ENCODE measurements at regions not wholly inside any gene's neighbourhood (a gene's known extent, or its start where the extent isn't known, plus 50 kb on each side); places are given as distances from the start of the nearest gene placed in this dataset.
"Not testable (repeated sequence)": the region's sequence is repeated elsewhere in the genome, so short reads cannot be mapped to it uniquely, and the experiment has no call there.

DNA sequence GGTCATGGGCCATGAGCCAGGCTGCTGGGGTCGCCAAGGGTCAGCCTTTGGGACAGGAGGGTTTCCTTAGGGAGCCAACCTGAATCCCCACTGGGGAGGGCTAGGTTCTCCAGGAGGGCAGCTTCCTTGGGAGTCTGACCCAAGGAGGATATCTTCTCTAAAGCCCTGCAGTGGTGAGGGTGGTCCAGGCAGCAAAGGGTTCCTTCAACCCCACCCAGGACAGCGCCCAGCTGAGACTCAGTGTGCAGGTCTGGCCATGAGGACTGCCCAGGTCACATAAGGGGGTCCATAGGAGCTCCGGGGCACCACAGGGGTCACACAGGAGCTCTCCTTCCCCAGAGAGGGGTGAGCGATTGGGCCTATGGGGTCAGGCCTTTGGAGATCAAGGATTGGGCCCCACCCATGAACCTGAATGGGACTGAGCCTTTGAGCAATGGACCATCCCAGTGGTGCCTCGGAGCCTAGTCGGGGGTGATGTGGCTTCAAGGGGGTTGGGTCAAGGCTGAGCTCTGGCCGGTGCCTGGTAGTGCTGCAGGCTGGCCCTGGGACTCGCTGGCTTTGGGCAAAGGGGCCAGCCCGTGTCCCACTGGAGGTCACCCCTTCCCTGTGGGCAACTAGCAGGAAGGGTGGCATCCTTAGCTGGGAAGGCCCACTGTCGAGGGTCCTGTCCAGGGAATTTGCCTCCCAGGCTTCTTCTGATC, 216.5 kb downstream of the SNRPN start:
- DNase-seq, result no peak

DNA sequence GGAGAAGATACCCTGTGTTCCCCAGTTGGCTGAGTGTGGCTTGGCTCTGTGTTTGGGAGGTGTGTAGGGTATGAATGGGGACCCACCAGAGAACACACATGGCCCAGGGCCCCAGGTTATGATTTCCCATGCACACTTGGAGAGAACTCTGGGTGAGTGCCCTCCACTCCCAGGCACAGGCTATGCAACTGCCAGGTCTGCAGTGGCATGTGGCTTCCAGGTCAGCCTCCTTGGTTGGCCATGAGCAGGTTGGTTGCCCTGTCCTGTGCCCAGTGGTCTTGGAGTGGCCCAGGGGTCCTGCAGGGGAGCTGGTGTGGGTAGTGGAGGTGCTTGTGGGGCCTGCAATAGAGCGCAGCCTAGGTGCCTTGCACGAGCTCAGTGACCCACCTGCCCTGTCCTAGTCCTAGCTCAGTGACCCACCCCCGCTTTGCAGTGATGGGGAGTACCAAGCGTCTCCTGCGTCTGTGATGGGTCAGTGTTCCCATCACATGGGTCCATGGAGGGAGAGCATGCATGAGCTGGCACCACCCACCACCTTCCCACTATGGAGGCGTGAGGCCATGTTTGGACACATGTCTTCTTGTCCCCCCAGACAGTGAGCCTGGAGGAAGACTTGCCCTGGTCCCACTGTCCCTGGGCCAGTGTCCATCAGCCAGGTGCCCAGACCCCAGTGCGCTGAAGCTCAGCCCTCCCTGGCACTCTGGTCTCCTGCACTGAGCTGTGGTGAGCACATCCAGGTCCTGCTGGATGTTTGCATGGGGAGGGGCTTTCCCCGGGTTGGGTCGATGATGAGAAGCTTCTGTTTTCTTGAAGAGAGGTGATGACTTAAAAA, 217.3 kb downstream of the SNRPN start:
- no peak for DNase-seq

DNA sequence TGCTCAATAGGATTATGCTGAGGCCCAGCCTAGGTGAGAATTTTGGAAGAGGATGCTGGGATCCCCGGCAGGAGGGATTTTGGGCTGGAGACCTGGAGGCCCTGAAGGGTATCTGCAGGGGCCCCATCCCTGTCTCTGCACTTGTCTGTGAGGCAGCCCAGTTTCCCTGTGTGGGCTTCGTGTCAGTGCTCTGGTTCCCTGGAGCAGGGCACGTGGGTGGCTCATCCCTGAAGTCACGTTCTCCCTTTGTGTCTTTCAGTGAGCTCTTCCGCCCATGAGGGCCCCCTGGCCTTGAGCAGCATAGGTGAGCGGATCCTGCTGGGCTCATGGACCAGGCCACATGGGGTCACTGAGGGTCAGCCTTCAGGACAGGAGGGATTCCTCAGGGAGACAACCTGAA, 217.9 kb downstream of the SNRPN start:
- DNase-seq, result no peak

DNA sequence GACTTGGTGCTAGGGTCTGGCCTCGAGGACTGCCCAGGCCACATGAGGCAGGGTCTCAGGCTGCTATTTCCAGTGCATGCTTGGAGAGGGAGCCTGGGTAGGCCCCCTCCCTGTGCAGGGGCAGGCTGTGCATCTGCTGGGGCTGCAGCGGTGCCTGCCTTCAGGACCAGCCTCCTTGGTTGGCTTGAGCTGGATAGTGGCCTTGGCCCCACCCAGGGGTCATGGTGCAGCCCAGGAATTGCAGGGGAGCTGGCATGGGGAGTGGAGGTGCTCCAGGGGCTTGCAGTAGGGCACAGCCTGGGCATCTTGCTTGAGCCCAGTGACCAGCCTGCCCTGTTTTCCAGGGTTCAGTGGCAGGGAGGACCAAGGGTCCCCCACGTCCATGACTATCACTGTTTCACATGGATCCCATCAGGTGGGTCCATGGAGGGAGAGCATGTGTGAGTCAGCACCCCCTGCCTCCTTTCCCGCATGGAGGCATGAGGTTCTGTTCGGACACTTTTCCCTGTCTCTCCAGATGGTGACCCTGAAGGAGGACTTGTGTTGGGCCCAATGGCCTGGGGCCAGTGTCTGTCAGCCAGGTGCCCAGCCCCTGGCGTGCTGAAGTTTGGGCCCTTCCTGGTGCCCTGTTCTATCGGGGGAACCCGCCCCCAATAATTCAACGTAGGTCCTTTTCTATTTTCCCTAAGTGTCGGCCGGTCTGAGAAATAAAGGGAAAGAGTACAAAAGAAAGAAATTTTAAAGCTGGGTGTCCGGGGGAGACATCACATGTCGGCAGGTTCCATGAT, 218.6 kb downstream of the SNRPN start:
- DNase-seq, result no peak

DNA sequence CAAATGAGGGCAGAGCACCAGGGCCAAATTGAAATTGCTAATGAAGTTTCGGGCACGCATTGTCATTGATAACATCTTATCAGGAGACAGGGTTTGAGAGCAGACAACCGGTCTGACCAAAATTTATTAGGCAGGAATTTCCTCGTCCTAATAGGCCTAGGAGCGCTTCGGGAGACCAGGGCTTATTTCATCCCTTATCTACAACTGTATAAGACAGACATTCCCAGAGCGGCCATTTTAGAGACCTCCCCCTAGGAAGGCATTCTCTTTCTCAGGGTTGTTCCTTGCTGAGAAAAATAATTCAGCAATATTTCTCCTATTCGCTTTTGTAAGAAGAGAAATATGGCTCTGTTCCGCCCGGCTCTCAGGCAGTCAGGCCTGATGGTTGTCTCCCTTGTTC, 219.4 kb downstream of the SNRPN start:
- DNase-seq, result not testable (repeated sequence)

DNA sequence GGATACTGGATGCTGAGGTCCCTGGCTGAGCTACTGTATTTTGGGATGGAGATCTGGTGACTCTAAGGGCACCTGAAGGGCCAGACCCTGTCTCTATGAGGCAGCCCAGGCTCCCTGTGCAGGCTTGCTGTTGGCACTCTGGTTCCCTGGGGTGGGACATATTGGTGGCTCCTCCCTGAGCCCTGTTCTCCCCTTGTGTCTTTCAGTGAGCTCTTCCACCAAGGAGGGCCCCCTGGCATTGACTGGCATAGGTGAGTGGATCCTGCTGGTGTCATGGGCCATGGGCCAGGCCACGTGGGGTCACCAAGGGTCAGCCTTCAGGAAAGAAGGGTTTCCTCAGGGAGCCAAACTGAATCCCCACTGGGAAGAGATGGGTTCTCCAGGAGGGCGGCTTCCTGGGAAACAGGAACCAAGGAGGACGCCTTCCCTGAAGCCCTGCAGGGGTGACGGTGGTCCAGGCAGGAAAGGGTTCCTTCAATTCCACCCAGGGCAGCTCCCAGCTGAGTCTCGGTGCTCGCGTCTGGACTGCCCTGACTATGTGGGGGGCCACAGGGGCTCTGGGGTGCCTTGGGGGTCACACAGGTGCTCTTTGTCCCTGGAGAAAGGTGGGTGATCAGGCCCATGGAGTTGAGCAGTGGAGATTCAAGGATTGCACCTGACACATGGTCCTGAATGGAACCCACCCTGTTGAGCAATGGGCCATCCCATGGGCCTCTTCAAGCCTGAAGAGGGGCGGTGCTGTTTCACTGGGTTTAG, 220.4 kb downstream of the SNRPN start:
- DNase-seq, result no peak

DNA sequence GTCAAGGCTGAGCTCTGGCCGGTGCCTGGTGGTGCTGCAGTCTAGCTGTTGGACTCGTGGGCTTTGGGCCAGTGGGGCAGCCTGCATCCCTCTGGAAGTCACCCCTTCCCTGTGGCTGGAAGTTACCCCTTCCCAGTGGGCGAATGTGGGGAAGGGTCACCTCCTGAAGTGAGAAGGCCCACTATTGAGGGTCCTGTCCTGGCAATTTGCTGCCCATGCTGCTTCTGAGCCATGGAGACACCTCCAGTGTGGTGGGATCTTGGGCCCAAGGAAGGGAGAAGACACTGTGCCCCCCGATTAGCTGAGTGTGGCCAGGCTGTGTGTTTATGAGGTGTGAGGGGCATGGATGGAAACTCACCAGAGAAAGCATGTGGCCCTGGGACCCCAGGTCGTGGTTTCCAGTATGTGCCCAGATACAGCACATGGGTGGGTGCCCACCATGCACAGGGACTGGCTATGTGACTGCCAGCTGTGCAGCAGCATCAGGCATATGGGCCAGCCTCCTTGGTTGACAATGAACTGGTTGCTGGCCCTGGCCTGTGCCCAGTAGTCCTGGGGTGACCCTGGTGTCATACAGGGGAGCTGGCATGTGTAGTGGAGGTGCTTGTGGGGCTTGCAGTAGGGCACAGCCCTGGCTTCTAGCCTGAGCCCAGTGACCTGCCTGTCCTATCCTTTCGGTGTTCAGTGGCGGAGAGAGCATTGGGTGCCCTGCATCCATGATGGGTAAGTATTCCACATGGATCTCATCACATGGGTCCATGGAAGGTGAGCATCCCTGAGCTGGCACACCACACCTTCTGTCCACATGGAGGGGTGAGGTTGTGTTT, 221.2 kb downstream of the SNRPN start:
- DNase-seq, result no peak

DNA sequence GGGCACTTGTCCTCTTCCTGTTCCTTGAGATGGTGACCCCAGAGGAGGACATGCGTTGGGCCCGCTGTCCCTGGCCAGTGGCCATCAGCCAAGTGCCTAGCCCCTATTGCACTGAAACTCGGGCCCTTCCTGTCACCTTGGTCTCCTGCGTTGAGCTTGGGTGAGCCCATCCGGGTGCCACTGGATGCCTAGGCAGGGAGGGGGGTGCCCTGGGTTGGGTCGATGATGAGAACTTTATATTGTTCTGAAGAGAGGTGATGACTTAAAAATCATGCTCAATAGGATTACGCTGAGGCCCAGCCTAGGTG, 221.8 kb downstream of the SNRPN start:
- DNase-seq, result no peak

DNA sequence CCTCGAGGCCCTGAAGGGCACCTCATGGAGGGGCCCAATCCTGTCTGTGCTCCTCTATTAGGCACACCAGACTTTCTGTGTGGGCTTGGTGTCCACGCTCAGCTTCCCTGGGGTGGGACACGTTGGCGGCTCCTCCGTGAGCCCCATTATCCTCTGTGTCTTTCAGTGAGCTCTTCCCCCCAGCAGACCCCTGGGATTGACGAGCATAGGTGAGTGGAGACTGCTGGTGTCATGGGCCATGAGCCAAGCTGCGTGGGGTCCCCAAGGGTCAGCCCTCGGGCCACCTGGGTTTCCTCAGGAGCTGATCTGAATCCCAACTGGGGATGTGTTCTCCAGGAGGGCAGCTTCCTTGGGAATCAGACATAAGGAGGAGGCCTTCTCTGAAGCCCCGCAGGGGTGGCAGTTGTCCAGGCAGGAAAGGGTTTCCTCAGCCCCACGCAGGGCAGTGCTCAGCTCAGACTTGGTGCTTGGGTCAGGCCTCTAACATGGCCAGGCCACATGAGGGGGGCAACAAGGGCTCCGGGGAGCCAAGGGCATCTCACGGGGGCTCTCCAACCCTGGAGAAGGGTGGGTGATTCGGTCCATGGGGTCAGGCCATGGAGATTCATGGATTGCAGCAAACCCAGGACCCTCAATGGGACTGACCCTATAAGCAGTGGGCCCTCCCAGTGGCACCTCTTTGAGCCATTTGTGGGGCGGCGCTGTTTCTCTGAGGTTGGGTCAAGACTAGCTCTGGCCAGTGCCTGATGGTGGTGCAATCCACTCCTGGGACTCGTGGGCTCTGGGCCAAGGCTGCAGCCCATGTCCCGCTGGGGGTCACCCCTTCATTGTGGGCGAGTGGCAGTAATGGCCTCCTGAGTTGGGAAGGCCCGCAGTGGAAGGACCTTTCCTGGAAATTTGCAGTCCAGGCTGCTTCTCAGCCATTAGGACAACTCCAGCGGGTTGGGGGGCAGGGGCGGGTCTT, 222.5 kb downstream of the SNRPN start:
- DNase-seq, result no peak

DNA sequence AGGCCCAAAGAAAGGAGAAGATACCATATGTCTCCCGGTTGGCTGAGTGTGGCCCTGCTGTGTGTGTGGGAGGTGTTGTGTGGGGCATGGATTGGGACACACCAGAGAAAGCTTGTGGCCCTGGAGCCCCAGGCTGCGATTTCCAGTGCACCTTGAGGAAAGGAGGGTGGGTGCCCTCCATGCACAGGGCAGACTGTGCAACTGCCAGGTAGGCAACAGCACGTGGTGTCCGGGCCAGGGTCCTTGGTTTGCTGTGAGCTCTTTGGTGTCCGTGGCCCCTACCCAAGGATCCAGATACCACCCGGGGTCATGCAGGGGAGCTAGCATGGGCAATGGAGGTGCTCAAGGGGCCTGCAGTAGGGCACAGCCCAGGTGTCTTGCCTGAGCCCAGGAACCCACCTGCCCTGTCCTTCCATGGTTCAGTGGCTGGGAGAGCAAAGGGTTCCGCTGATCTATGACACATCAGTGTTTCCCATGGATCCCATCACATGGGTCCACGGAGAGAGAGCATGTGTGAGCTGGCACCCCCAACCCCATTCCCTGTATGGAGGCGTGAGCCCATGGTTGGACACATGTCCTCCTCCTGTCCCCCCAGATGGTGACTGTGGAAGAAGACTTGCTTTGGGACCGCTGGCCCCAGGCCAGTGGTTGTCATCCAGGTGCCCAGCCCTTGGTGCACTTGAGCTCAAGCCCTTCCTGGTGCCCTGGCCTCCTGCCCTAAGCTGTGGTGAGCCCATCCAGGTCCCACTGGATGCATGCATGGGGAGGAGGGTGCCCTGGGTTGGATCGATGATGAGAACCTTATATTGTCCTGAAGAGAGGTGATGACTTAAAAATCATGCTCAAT, 223.4 kb downstream of the SNRPN start:
- no peak for DNase-seq

DNA sequence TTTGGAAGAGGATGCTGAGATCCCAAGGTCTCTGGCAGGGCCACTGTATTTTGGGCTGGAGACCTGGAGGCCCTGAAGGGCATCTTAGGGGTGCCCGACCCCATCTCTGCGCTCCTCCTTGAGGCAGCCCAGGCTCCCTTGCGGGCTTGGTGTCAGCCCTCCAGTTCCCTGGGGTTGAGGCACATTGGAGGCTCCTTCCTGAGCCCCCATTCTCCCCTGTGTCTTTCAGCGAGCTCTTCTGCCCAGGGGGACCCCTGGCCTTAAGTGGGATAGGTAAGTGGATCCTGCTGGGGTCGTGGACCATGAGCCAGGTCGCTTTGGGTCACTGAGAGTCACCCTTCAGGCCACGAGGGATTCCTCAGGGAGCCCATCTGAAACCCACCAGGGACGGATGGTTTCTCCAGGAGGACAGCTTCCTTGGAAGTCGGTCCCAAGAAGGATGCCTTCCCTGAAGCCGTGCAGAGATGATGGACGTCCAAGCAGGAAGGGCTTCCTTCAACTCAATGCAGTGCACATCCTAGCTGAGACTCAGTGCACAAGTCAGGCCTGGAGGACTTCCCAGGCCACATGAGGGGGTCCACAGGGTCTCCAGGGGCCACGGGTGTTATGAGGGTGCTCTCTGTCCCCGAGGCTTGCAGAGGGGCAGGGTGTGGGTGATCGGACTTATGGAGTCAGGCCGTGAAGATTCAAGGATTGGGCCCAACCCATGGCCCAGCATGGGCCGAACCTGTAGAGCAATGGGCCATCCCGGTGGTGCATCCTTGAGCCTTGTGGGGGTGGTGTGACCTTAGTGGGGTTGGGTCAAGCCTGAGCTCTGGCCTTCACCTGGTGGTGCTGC, 224.3 kb downstream of the SNRPN start:
- DNase-seq, result no peak

DNA sequence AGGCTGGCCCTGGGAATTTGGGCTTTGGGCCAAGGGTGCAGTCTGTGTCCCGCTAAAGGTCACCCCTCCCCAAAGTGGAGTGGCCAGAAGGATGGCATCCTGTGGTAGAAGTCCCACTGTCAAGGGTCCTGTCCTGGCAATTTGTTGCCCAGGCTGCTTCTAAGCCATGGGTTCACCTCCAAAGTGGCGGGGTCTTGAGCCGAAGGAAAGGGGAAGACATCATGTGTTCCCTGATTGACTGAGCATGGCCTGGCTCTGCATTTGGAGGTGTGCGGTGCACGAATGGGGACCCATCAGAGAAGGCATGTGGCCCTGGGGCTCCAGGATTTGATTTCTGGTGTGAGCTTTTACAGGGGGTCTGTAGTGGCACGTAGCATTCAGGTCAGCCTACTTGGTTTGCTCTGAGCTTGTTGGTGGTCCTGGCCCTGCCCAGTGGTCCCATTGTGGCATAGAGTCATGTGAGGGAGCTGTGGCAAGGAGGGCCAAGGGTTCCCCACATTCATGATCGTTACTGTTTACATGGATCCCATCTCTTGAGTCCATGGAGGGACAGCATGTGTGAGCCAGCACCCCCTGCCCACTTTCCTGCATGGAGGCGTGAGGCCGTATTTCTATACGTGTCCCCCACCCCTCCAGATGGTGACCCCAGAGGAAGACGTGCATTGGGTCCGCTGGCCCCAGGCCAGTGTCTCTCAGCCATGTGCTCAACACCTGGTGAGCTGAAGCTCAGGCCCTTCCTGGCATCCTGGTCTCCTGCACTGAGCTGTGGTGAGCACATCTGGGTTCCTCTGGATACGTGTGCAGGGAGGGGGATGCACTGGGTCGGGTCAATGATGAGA, 225.1 kb downstream of the SNRPN start:
- DNase-seq, result no peak

DNA sequence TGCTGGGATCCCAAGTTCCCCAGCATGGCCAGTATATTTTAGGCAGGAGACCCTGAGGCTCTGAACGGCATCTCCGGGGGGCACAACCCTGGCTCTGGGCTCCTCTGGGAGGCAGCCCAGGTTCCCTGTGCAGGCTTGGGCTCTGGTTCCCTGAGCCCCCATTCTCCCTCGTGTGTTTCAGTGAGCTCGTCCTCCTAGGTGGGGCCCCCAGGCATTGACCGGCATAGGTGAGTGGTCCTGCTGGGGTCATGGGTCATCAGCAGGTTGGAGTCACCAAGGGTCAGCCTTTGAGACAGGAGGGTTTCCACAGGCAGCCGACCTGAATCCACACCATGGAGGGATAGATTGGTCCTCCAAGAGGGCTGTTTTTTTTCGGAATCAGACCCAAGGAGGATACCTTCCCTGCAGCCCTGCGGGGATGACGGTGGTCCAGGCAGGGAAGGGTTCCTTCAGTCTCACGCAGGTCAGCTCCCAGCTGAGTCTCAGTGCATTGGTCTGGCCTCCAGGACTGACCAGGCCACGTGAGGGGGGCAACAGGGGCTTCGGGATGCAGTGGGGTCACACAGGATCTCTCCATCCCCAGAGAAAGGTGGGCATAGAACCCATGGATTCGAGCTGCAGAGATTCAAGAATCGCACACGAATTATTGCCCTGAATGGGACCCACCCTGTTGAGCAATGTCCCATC, 226.0 kb downstream of the SNRPN start:
- DNase-seq, result no peak

DNA sequence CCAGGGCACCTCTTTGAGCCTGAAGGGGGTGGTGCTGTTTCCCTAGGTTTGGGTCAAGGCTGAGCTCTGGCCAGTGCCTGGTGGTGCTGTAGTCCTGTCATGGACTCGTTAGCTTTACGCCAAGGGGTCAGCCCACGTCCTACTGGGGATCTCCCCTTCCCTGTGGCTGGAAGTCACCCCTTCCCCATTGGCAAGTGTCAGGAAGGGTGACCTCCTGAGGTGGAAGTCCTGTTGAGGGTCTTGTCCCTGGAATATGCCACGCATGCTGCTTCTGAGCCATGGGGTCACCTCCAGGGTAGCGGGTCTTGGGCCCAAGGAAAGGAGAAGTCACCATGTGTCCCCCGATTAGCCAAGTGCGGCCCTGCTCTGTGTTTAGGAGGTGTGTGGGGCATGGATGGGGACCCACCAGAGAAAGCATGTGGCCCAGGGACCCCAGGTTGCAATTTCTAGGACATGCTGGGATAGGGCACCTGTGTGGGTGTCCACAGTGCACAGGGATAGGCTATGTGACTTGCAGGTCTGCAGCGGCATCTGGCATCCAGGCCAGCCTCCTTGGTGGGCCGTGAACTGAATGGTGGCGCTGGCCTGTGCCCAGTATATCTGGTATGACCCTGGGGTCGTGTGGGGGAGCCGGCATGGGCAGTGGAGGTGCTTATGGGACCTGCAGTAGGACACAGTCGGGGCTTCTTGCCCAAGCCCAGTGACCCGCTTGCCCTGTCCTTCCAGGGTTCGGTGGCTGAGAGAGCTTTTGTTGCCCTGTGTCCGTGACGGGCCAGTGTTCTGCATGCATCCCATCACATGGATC, 226.7 kb downstream of the SNRPN start:
- no peak for DNase-seq

DNA sequence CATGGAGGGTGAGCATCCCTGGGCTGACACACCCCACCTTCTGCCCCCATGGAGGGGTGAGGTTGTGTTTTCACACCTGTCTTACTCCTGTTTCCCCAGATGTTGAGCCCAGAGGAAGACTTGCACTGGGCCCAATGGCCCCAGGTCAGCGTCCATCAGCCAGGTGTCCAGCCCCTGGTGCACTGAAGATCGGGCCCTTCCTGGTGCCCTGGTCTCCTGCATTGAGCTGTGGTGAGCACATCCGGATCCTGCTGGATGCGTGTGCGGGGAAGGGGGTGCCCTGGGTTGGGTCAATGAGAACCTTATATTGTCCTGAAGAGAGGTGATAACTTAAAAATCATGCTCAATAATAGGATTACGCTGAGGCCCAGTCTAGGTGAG, 227.3 kb downstream of the SNRPN start:
- no peak for DNase-seq

DNA sequence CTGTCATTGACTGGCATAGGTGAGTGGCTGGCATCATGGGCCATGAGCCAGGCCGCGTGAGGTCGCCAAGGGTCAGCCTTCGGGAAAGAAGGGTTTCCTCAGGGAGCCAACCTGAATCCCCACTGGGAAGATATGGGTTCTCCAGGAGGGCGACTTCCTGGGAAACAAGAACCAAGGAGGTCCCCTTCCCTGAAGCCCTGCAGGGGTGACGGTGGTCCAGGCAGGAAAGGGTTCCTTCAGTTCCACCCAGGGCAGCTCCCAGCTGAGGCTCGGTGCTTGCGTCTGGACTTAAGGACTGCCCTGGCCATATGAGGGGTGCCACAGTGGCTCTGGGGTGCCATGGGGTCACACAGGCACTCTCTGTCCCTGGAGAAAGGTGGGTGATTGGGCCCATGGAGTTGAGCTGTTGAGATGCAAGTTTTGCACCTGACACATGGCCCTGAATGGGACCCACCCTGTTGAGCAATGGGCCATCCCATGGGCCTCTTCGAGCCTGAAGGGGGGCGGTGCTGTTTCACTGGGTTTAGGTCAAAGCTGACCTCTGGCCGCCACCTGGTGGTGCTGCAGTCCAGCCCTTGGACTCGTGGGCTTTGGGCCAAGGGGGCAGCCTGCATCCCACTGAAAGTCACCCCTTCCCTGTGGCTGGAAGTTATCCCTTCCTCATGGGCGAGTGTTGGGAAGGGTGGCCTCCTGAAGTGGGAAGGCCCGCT, 228.1 kb downstream of the SNRPN start:
- DNase-seq, result no peak

Measured in 8988T (cell line).